Erythroblast (primary cell): ENCODE measurements at regions not wholly inside any gene's neighbourhood (a gene's known extent, or its start where the extent isn't known, plus 50 kb on each side); places are given as distances from the start of the nearest gene placed in this dataset.

Experiments
- GATA1 ChIP-seq: IDR thresholded peaks from 2 replicates; pipeline ENCODE4 v1.6.1; 2011; ENCODE audit warnings: low read depth, mild to moderate bottlenecking, control low read depth, low read length, moderate library complexity
- POLR2A ChIP-seq: IDR thresholded peaks from 2 replicates; pipeline ENCODE4 v1.6.1; 2011; ENCODE audit warnings: mild to moderate bottlenecking, low read length

DNA sequence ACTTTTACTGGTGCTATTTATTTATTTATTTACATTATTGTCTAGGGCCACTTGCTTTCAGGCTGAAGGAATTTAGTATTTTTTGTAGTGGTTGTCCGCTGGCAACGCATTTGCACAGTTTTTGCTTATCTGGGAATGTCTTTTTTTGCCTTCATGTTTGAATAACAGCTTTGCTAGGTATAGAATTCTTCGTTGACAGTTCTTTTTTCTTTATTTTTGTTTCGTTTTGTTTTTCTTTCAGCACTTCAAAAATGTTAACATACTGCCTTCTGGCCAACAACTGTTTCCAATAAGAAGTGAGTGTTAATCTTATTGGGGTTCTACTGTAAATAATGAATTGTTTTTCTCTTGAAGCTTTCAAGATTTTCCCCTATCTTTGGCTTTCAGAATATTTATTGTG is 252.7 kb upstream of the TARS1 start:
- TF ChIP-seq POLR2A (no peak), GATA1 (no peak)
